HG03354 (cell line): ENCODE measurements at regions not wholly inside any gene's neighbourhood (a gene's known extent, or its start where the extent isn't known, plus 50 kb on each side); places are given as distances from the start of the nearest gene placed in this dataset.
"Not testable (repeated sequence)": the region's sequence is repeated elsewhere in the genome, so short reads cannot be mapped to it uniquely, and the experiment has no call there.

ENCODE experiments used
- ATAC-seq: cut with Tn5 transposase; IDR thresholded peaks from one replicate; pipeline ENCODE4 v1.9.1; 2021; ENCODE audit warnings: mild to moderate bottlenecking; ENCODE audit not compliant: unreplicated experiment, poor library complexity, severe bottlenecking

- ATAC-seq: no peak
Measured at GRCh38 chr19:30682146-30682998, 310.2 kb downstream of the ZNF536 start.

GRCh38 chr19:30681162-30682100 lies 309.2 kb downstream of the ZNF536 start:
- ATAC-seq: no peak

GRCh38 chr19:30680399-30680798 lies 308.2 kb downstream of the ZNF536 start:
- ATAC-seq: not testable (repeated sequence)

GRCh38 chr19:30679789-30680188 lies 307.6 kb downstream of the ZNF536 start:
- no peak for ATAC-seq

- ATAC-seq: no peak
Measured at GRCh38 chr19:30679153-30679702, 307.0 kb downstream of the ZNF536 start.

- no peak for ATAC-seq
Measured at GRCh38 chr19:30678168-30678567, 306.0 kb downstream of the ZNF536 start.

- no peak for ATAC-seq
Measured at GRCh38 chr19:30677702-30678101, 305.5 kb downstream of the ZNF536 start.

- ATAC-seq: no peak
Measured at GRCh38 chr19:30676990-30677679, 305.0 kb downstream of the ZNF536 start.

- ATAC-seq: no peak
Measured at GRCh38 chr19:30675086-30675485, 302.9 kb downstream of the ZNF536 start.

- no peak for ATAC-seq
Measured at GRCh38 chr19:30674656-30675055, 302.5 kb downstream of the ZNF536 start.

GRCh38 chr19:30673336-30673735 lies 301.2 kb downstream of the ZNF536 start:
- ATAC-seq: no peak

- no peak for ATAC-seq
Measured at GRCh38 chr19:30672926-30673325, 300.7 kb downstream of the ZNF536 start.

GRCh38 chr19:30671622-30672051 lies 299.5 kb downstream of the ZNF536 start:
- no peak for ATAC-seq

GRCh38 chr19:30671367-30671619 lies 299.1 kb downstream of the ZNF536 start:
- no peak for ATAC-seq

- ATAC-seq: no peak
Measured at GRCh38 chr19:30670562-30671366, 298.6 kb downstream of the ZNF536 start.

GRCh38 chr19:30670011-30670329 lies 297.8 kb downstream of the ZNF536 start:
- no peak for ATAC-seq

GRCh38 chr19:30669329-30670010 lies 297.3 kb downstream of the ZNF536 start:
- no peak for ATAC-seq

- no peak for ATAC-seq
Measured at GRCh38 chr19:30668521-30669155, 296.5 kb downstream of the ZNF536 start.
